MCF 10A (cell line): ENCODE measurements at regions not wholly inside any gene's neighbourhood (a gene's known extent, or its start where the extent isn't known, plus 50 kb on each side); places are given as distances from the start of the nearest gene placed in this dataset.
"Not testable (repeated sequence)": the region's sequence is repeated elsewhere in the genome, so short reads cannot be mapped to it uniquely, and the experiment has no call there.

ENCODE experiments used
- BruUV-seq: library from RNA; stranded (reverse); fragments of 400-500 nt; replicated peaks from 2 replicates; lab custom pipeline; 2021; lab: Mats Ljungman, UMichigan
- CTCF ChIA-PET: fragments of 300-600 bp; sonication (Branson Sonifier 250); formaldehyde crosslinking; extraction: SDS; loops from one replicate; lab custom pipeline; 2021; ENCODE audit warnings: antibody characterized with exemption, inconsistent platforms; lab: Yijun Ruan, JAX
- POLR2A ChIA-PET: fragments of 300-600, 350-650 bp; sonication (Branson Sonifier 250); formaldehyde crosslinking; extraction: SDS; loops from one replicate; lab custom pipeline; 2020; ENCODE audit warnings: antibody characterized with exemption, inconsistent platforms; lab: Yijun Ruan, JAX
- DNase-seq: peaks from one replicate; pipeline ENCODE4 v3.0.0-alpha.2; 2018; ENCODE audit not compliant: unreplicated experiment
- H3K27ac Mint-ChIP-seq: one replicate; pipeline ENCODE4 v1.8.0; 2022; ENCODE audit warnings: mild to moderate bottlenecking, low read depth, mixed read lengths; ENCODE audit not compliant: unreplicated experiment
- H3K27me3 Mint-ChIP-seq: one replicate; pipeline ENCODE4 v1.8.0; 2022; ENCODE audit warnings: mixed read lengths; ENCODE audit not compliant: insufficient read depth, unreplicated experiment
- H3K36me3 Mint-ChIP-seq: one replicate; pipeline ENCODE4 v1.8.0; 2022; ENCODE audit warnings: mild to moderate bottlenecking, moderate library complexity, mixed read lengths; ENCODE audit not compliant: insufficient read depth, unreplicated experiment
- H3K4me1 Mint-ChIP-seq: one replicate; pipeline ENCODE4 v1.8.0; 2022; ENCODE audit warnings: mixed read lengths; ENCODE audit not compliant: insufficient read depth, unreplicated experiment
- H3K4me3 Mint-ChIP-seq: one replicate; pipeline ENCODE4 v1.8.0; 2022; ENCODE audit warnings: mild to moderate bottlenecking, moderate library complexity, mixed read lengths; ENCODE audit not compliant: unreplicated experiment
- H3K9me3 Mint-ChIP-seq: one replicate; pipeline ENCODE4 v1.8.0; 2022; ENCODE audit warnings: mixed read lengths; ENCODE audit not compliant: unreplicated experiment
- CTCF ChIP-seq: fragments of 200-600 bp; IDR thresholded peaks from one replicate; pipeline ENCODE4 v1.8.0; 2022; ENCODE audit warnings: antibody characterized with exemption, mild to moderate bottlenecking; ENCODE audit not compliant: unreplicated experiment
- intact Hi-C: fragments of 100-400 bp; cut with micrococcal nuclease; formaldehyde crosslinking; loops from 2 replicates; pipeline ENCODE4 v1.14.1; 2022

GRCh38 chr17:77560841-77561240 lies 397.7 kb upstream of the TNRC6C start:
- intact Hi-C loops: no loop called here
- H3K9me3 Mint-ChIP-seq: no peaks in the 10 kb centered on the region
- CTCF ChIA-PET: no interaction called here
- no peak for DNase-seq
- no peaks in the 10 kb centered on the region for H3K36me3 Mint-ChIP-seq
- no peak overlapping the region for H3K4me3 Mint-ChIP-seq
- H3K27ac Mint-ChIP-seq: no peak overlapping the region
- H3K4me1 Mint-ChIP-seq: no peaks in the 10 kb centered on the region
- peaks cover 56% of the 10 kb centered on the region for H3K27me3 Mint-ChIP-seq
- TF ChIP-seq CTCF: no peak
- POLR2A ChIA-PET: no interaction called here
- BruUV-seq: no TSS peak

- H3K27me3 Mint-ChIP-seq: peaks cover 56% of the 10 kb centered on the region
- H3K4me1 Mint-ChIP-seq, DNase-seq, H3K27ac Mint-ChIP-seq, intact Hi-C loops, H3K9me3 Mint-ChIP-seq, H3K4me3 Mint-ChIP-seq, CTCF ChIA-PET, BruUV-seq, POLR2A ChIA-PET, H3K36me3 Mint-ChIP-seq: not testable (repeated sequence)
These were observed 396.1 kb upstream of the TNRC6C start for GRCh38 chr17:77562361-77562760.

DNA sequence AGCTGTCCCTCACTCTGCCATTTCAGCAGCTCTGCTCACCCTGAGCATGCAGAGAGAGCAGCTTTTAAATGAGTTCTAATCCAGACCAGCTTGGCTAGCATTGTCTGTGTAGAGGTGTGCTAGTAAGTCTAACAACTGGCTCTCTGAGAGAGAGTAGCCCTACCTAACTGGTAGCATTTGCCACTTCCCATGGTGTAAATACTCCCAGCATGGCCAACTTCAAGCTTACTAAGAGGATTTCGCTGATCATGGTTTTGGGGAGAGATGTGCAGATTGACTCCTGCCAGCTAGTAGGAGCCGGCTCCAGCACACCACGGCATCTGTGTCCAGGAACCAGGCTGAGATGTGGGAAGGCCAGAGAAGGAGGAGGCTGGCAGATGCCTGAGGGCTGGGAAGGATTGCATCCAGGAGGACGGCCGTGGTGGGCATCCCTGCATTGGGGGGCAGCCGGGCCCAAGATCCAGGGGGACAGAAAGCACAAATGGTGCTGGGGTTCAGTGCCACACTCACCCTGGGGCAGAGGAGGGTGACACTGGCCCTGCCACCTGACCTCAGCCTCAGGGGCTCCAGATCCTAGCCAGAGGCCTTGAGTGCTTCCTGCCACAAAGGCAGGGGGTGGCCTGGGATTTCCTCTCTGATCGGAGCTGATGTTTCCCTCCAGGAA lies 394.9 kb upstream of the TNRC6C start:
- no peaks in the 10 kb centered on the region for H3K4me1 Mint-ChIP-seq
- no peak for TF ChIP-seq CTCF
- no TSS peak for BruUV-seq
- intact Hi-C loops: no loop called here
- no peak for DNase-seq
- H3K4me3 Mint-ChIP-seq: no peak overlapping the region
- ChIA-PET POLR2A (no interaction called here), CTCF (interaction anchor here (0.6 kb wide), 2 partner anchors 21 to 457 kb away, joined by 3 read pairs; no protein-coding TSS in a partner anchor)
- H3K36me3 Mint-ChIP-seq: no peaks in the 10 kb centered on the region
- no peaks in the 10 kb centered on the region for H3K9me3 Mint-ChIP-seq
- H3K27me3 Mint-ChIP-seq: peaks cover 48% of the 10 kb centered on the region
- H3K27ac Mint-ChIP-seq: no peak overlapping the region

DNA sequence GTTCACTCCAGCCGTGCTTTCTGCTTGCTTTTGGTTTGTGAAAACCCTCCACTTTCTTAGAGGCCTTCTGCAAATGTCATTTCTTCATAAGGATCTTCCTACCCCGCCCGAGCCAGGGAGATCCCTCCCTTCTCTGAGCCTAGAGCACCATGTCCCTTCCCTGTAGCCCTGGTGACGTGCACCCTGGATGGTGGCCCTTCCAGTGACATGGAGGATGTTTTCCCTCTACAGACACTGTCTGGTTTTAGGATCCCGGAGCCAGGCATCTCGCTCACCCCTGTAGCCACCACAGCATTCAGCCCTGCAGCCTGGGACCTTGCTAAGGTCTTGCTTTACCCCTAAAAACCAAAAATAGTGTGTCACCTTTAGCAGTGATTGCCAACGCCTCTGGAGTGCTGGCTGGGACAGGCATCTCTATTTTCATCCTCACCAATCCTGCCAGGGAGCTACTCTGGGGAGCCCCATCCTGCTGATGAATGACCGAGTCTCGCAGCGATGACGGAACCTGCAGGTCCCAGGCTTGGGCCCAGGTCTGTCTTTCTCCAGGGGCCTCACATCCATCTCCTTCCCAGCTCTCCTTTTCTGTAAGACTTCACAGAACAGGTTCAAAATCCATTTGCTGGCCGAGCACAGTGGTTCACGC lies 394.1 kb upstream of the TNRC6C start:
- no peaks in the 10 kb centered on the region for H3K9me3 Mint-ChIP-seq
- no peak for DNase-seq
- H3K27ac Mint-ChIP-seq: no peak overlapping the region
- no peaks in the 10 kb centered on the region for H3K36me3 Mint-ChIP-seq
- BruUV-seq: no TSS peak
- H3K4me1 Mint-ChIP-seq: no peaks in the 10 kb centered on the region
- ChIA-PET CTCF (no interaction called here), POLR2A (interaction anchor here (0.7 kb wide), 1 partner anchor 413 kb away, joined by 3 read pairs; no protein-coding TSS in a partner anchor)
- no peak for TF ChIP-seq CTCF
- H3K27me3 Mint-ChIP-seq: peaks cover 40% of the 10 kb centered on the region
- H3K4me3 Mint-ChIP-seq: no peak overlapping the region
- intact Hi-C loops: no loop called here
